IMR-90 (cell line): ENCODE measurements at regions not wholly inside any gene's neighbourhood (a gene's known extent, or its start where the extent isn't known, plus 50 kb on each side); places are given as distances from the start of the nearest gene placed in this dataset.

Experiments used
- ATAC-seq: fragments of 200-7000 bp; cut with Tn5 transposase; 2 replicates; pipeline ENCODE4 v1.9.1; 2020; ENCODE audit warnings: low read depth, mild to moderate bottlenecking, moderate library complexity
- BruUV-seq: library from RNA; stranded (reverse); fragments of 400-500 nt; replicated peaks from 2 replicates; lab custom pipeline; 2021; lab: Mats Ljungman, UMichigan
- CTCF ChIA-PET: fragments of 300-600 bp; formaldehyde crosslinking; extraction: SDS; loops from one replicate; lab custom pipeline; 2021; ENCODE audit warnings: antibody characterized with exemption; lab: Yijun Ruan, JAX
- POLR2A ChIA-PET: fragments of 300-600 bp; sonication (Branson Sonifier 250); formaldehyde crosslinking; loops from one replicate; lab custom pipeline; 2022; ENCODE audit warnings: antibody characterized with exemption; ENCODE audit not compliant: unreplicated experiment; lab: Charles Lee
- DNase-seq: peaks from one replicate; pipeline ENCODE4 v3.0.0; 2013
- H2AFZ ChIP-seq: replicated peaks from 2 replicates; pipeline ENCODE3; 2013; ENCODE audit warnings: low read length, mild to moderate bottlenecking; ENCODE audit not compliant: poor library complexity
- H2AK5ac ChIP-seq: 2 replicates; pipeline ENCODE4 v1.6.1; 2013; ENCODE audit warnings: low read depth, low read length, inconsistent platforms
- H2AK9ac ChIP-seq: replicated peaks from 2 replicates; pipeline ENCODE3; 2013; ENCODE audit warnings: mild to moderate bottlenecking, low read depth, low read length, moderate library complexity; ENCODE audit not compliant: poor library complexity
- H2BK120ac ChIP-seq: 2 replicates; pipeline ENCODE4 v1.6.1; 2013; ENCODE audit warnings: low read depth, low read length, inconsistent platforms
- H2BK15ac ChIP-seq: 3 replicates; pipeline ENCODE4 v1.6.1; 2013; ENCODE audit warnings: low read depth, low read length, inconsistent platforms
- H2BK20ac ChIP-seq: 2 replicates; pipeline ENCODE4 v1.6.1; 2013; ENCODE audit warnings: low read depth, mild to moderate bottlenecking, inconsistent platforms, low read length, moderate library complexity
- H2BK5ac ChIP-seq: 2 replicates; pipeline ENCODE4 v1.6.1; 2013; ENCODE audit warnings: mild to moderate bottlenecking, low read depth, low read length, inconsistent platforms; ENCODE audit not compliant: poor library complexity, severe bottlenecking
- H3K14ac ChIP-seq: replicated peaks from 2 replicates; pipeline ENCODE4 v1.6.1; 2013; ENCODE audit warnings: low read depth, low read length, inconsistent platforms
- H3K18ac ChIP-seq: 2 replicates; pipeline ENCODE4 v1.6.1; 2013; ENCODE audit warnings: low read depth, low read length, control low read depth
- H3K23ac ChIP-seq: 2 replicates; pipeline ENCODE4 v1.6.1; 2013; ENCODE audit warnings: low read depth, low read length, inconsistent platforms
- H3K27ac ChIP-seq: 2 replicates; pipeline ENCODE4 v1.5.1; 2013; ENCODE audit warnings: mild to moderate bottlenecking, control low read depth, low read length; ENCODE audit not compliant: insufficient read depth
- H3K27me3 ChIP-seq: 2 replicates; pipeline ENCODE4 v1.6.1; 2013; ENCODE audit warnings: low read length; ENCODE audit not compliant: control insufficient read depth, insufficient read depth
- H3K36me3 ChIP-seq: 2 replicates; pipeline ENCODE4 v1.6.1; 2013; ENCODE audit warnings: low read length, mixed read lengths; ENCODE audit not compliant: control insufficient read depth, insufficient read depth
- H3K4ac ChIP-seq: 2 replicates; pipeline ENCODE4 v1.6.1; 2013; ENCODE audit warnings: low read depth, low read length, inconsistent platforms
- H3K4me1 ChIP-seq: 2 replicates; pipeline ENCODE4 v1.6.1; 2013; ENCODE audit warnings: low read length, mixed read lengths; ENCODE audit not compliant: control insufficient read depth, insufficient read depth
- H3K4me2 ChIP-seq: 2 replicates; pipeline ENCODE4 v1.6.1; 2013; ENCODE audit warnings: low read depth, mild to moderate bottlenecking, control low read depth, low read length, moderate library complexity
- H3K4me3 ChIP-seq: 2 replicates; pipeline ENCODE4 v1.5.1; 2013; ENCODE audit warnings: low read depth, mild to moderate bottlenecking, control low read depth, low read length, moderate library complexity; ENCODE audit not compliant: insufficient read depth
- H3K56ac ChIP-seq: 2 replicates; pipeline ENCODE4 v1.6.1; 2013; ENCODE audit warnings: low read length, inconsistent platforms; ENCODE audit not compliant: insufficient read depth; ENCODE audit errors: extremely low read depth
- H3K79me1 ChIP-seq, 2 experiments: 2 replicates each; pipeline ENCODE4 v1.6.1; 2013; ENCODE audit warnings: low read length in 2 of 2, inconsistent platforms in 1 of 2, low read depth in 1 of 2
- H3K9ac ChIP-seq: 2 replicates; pipeline ENCODE4 v1.6.1; 2013; ENCODE audit warnings: low read depth, low read length, control low read depth
- H3K9me1 ChIP-seq: 2 replicates; pipeline ENCODE4 v1.6.1; 2013; ENCODE audit warnings: low read length, inconsistent platforms; ENCODE audit not compliant: insufficient read depth
- H3K9me3 ChIP-seq: 2 replicates; pipeline ENCODE4 v1.6.1; 2013; ENCODE audit warnings: low read length; ENCODE audit not compliant: control insufficient read depth, insufficient read depth
- H4K20me1 ChIP-seq: 2 replicates; pipeline ENCODE4 v1.6.1; 2013; ENCODE audit warnings: low read length, inconsistent platforms; ENCODE audit not compliant: insufficient read depth
- H4K5ac ChIP-seq: 2 replicates; pipeline ENCODE4 v1.6.1; 2013; ENCODE audit warnings: mild to moderate bottlenecking, low read depth, low read length, control low read depth
- H4K8ac ChIP-seq, 2 experiments: 2 replicates each; pipeline ENCODE4 v1.6.1; 2013; ENCODE audit warnings: low read depth in 2 of 2, low read length in 2 of 2, control low read depth in 1 of 2, inconsistent platforms in 1 of 2
- H4K91ac ChIP-seq: 2 replicates; pipeline ENCODE4 v1.6.1; 2013; ENCODE audit warnings: low read depth, low read length, inconsistent platforms; ENCODE audit not compliant: insufficient read depth
- CHD1 ChIP-seq: IDR thresholded peaks from 2 replicates; pipeline ENCODE4 v1.6.1; 2012; ENCODE audit warnings: low read depth, low read length, improper control_type of control experiment
- MAFK ChIP-seq: IDR thresholded peaks from 2 replicates; pipeline ENCODE4 v1.6.1; 2012; ENCODE audit warnings: low read depth, low read length, improper control_type of control experiment
- MAZ ChIP-seq: IDR thresholded peaks from 2 replicates; pipeline ENCODE4 v1.6.1; 2012; ENCODE audit warnings: low read depth, mild to moderate bottlenecking, low read length, improper control_type of control experiment, moderate library complexity, borderline replicate concordance
- MXI1 ChIP-seq: IDR thresholded peaks from 2 replicates; pipeline ENCODE4 v1.6.1; 2012; ENCODE audit warnings: low read depth, mild to moderate bottlenecking, low read length, moderate library complexity, borderline replicate concordance
- POLR2A ChIP-seq: IDR thresholded peaks from 2 replicates; pipeline ENCODE4 v1.6.1; 2012; ENCODE audit warnings: mild to moderate bottlenecking, low read depth, low read length
- dilution Hi-C: fragments of 300-500 bp; cut with HindIII; formaldehyde crosslinking; loops from one replicate; pipeline ENCODE4 v1.14.3; 2018; ENCODE audit warnings: low sequenced_read_pairs; ENCODE audit not compliant: unreplicated experiment
- in situ Hi-C: fragments of 300-500 bp; cut with MboI; formaldehyde crosslinking; loops from 3 replicates; pipeline ENCODE4 v1.14.3; 2019; ENCODE audit warnings: low sequenced_read_pairs, inconsistent platforms, mixed read lengths
- intact Hi-C: fragments of 100-400 bp; cut with micrococcal nuclease; formaldehyde crosslinking; loops from 2 replicates; pipeline ENCODE4 v1.10.0; 2022

DNA sequence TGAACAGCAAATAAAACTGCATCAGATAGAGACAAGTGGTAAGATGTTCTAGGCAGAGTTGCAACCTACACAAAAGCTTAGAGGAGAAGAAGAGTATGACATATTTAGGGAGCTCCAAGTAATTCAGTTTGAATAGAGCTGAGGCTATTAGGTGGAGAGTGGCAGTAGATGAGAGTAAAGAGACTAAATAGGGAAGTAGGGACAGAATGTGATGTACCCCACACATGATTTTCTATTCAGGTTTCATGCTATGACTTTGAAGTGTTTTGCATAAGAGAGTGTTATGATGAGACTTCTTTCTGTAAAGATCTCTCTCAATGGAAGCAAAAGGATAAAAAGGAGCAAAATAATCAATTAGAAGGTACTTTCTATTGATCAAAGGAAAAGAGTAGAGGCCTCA is 206.8 kb upstream of the ERBB4 start:
- Histone ChIP-seq H3K4me1 (no peaks in the 10 kb centered on the region), H2AFZ (no peak overlapping the region), H2BK5ac (no peak overlapping the region), H4K8ac (no peak overlapping the region), H4K91ac (no peak overlapping the region), H3K4me3 (no peak overlapping the region), H3K27ac (no peak overlapping the region), H3K79me1 (no peaks in the 10 kb centered on the region), H3K14ac (no peak overlapping the region), H4K5ac (no peak overlapping the region), H3K23ac (no peak overlapping the region), H3K4me2 (no peak overlapping the region), H3K9ac (no peak overlapping the region), H3K56ac (no peak overlapping the region), H4K20me1 (no peaks in the 10 kb centered on the region), H3K9me1 (no peaks in the 10 kb centered on the region), H2BK120ac (no peak overlapping the region), H2AK9ac (no peak overlapping the region), H3K18ac (no peak overlapping the region), H2AK5ac (no peak overlapping the region), H2BK15ac (no peak overlapping the region), H3K4ac (no peak overlapping the region), H3K27me3 (no peaks in the 10 kb centered on the region), H3K36me3 (no peaks in the 10 kb centered on the region), H3K9me3 (no peaks in the 10 kb centered on the region), H2BK20ac (no peak overlapping the region)
- no peak for ATAC-seq
- BruUV-seq, result no TSS peak
- POLR2A ChIA-PET, result no interaction called here
- in situ Hi-C loops (no loop called here), intact Hi-C loops (no loop called here), dilution Hi-C loops (no loop called here)
- CTCF ChIA-PET, result no interaction called here
- DNase-seq, result no peak
- TF ChIP-seq MAFK, result no peak
- TF ChIP-seq MAZ, result no peak
- TF ChIP-seq CHD1, result no peak
- no peak for TF ChIP-seq MXI1
- no peak for TF ChIP-seq POLR2A
